H9 (cell line): ENCODE measurements at regions not wholly inside any gene's neighbourhood (a gene's known extent, or its start where the extent isn't known, plus 50 kb on each side); places are given as distances from the start of the nearest gene placed in this dataset.

Experiments used
- DNase-seq: peaks from one replicate; pipeline ENCODE4 v3.0.0-alpha.2; 2017
- H2AFZ ChIP-seq: one replicate; pipeline ENCODE4 v1.6.1; 2013; ENCODE audit warnings: mild to moderate bottlenecking, low read length, control low read depth, moderate library complexity
- H2AK5ac ChIP-seq: 2 replicates; pipeline ENCODE4 v1.6.1; 2013; ENCODE audit warnings: low read length, control low read depth, mixed read lengths; ENCODE audit not compliant: insufficient read length
- H2BK120ac ChIP-seq: one replicate; pipeline ENCODE4 v1.6.1; 2013; ENCODE audit warnings: low read depth, mild to moderate bottlenecking, low read length, control low read depth, inconsistent platforms; ENCODE audit not compliant: poor library complexity, severe bottlenecking
- H2BK12ac ChIP-seq: 2 replicates; pipeline ENCODE4 v1.6.1; 2013; ENCODE audit warnings: low read length, control low read depth, mixed read lengths, low read depth; ENCODE audit not compliant: insufficient read length
- H2BK15ac ChIP-seq: 2 replicates; pipeline ENCODE4 v1.6.1; 2013; ENCODE audit warnings: low read depth, low read length, control low read depth
- H2BK20ac ChIP-seq: one replicate; pipeline ENCODE4 v1.6.1; 2013; ENCODE audit warnings: low read depth, mild to moderate bottlenecking, low read length, control low read depth, inconsistent platforms; ENCODE audit not compliant: poor library complexity, severe bottlenecking
- H2BK5ac ChIP-seq: 2 replicates; pipeline ENCODE4 v1.6.1; 2013; ENCODE audit warnings: low read length, control low read depth, mixed read lengths; ENCODE audit not compliant: insufficient read length
- H3K14ac ChIP-seq: 2 replicates; pipeline ENCODE4 v1.6.1; 2013; ENCODE audit warnings: low read length, control low read depth; ENCODE audit not compliant: insufficient read depth
- H3K18ac ChIP-seq: 2 replicates; pipeline ENCODE4 v1.6.1; 2013; ENCODE audit warnings: low read depth, mild to moderate bottlenecking, mixed read lengths, low read length, control low read depth; ENCODE audit not compliant: insufficient read length
- H3K23ac ChIP-seq: 2 replicates; pipeline ENCODE4 v1.6.1; 2013; ENCODE audit warnings: low read length, control low read depth, mixed read lengths, low read depth; ENCODE audit not compliant: insufficient read length
- H3K23me2 ChIP-seq: 2 replicates; pipeline ENCODE4 v1.6.1; 2013; ENCODE audit warnings: low read depth, mild to moderate bottlenecking, mixed read lengths, low read length, control low read depth; ENCODE audit not compliant: insufficient read length, poor library complexity, severe bottlenecking
- H3K27ac ChIP-seq: 2 replicates; pipeline ENCODE4 v1.5.1; 2013; ENCODE audit warnings: low read length, control low read depth, mixed read lengths, low read depth; ENCODE audit not compliant: insufficient read length
- H3K27me3 ChIP-seq: 2 replicates; pipeline ENCODE4 v1.6.1; 2013; ENCODE audit warnings: low read length, control low read depth, inconsistent platforms; ENCODE audit not compliant: insufficient read depth
- H3K4ac ChIP-seq: 2 replicates; pipeline ENCODE4 v1.6.1; 2013; ENCODE audit warnings: low read depth, mild to moderate bottlenecking, control low read depth, inconsistent platforms, low read length, moderate library complexity
- H3K4me1 ChIP-seq: 2 replicates; pipeline ENCODE4 v1.6.1; 2013; ENCODE audit warnings: low read length, control low read depth, inconsistent platforms; ENCODE audit not compliant: insufficient read depth
- H3K4me2 ChIP-seq: 2 replicates; pipeline ENCODE4 v1.6.1; 2013; ENCODE audit warnings: low read length, control low read depth, mixed read lengths; ENCODE audit not compliant: insufficient read length, insufficient read depth
- H3K56ac ChIP-seq: 2 replicates; pipeline ENCODE4 v1.6.1; 2013; ENCODE audit warnings: low read depth, mild to moderate bottlenecking, mixed read lengths, low read length, control low read depth; ENCODE audit not compliant: insufficient read length
- H3K79me1 ChIP-seq: 2 replicates; pipeline ENCODE4 v1.6.1; 2013; ENCODE audit warnings: low read depth, mild to moderate bottlenecking, moderate library complexity, low read length, control low read depth, inconsistent platforms; ENCODE audit not compliant: insufficient read depth, poor library complexity, severe bottlenecking
- H3K79me2 ChIP-seq: 2 replicates; pipeline ENCODE4 v1.6.1; 2013; ENCODE audit warnings: low read length, control low read depth, inconsistent platforms; ENCODE audit not compliant: insufficient read depth
- H3K9ac ChIP-seq: 2 replicates; pipeline ENCODE4 v1.6.1; 2013; ENCODE audit warnings: low read length, control low read depth, mixed read lengths; ENCODE audit not compliant: insufficient read length; ENCODE audit errors: extremely low read depth
- H3K9me3 ChIP-seq: one replicate; pipeline ENCODE4 v1.6.1; 2013; ENCODE audit warnings: low read depth, low read length, inconsistent platforms; ENCODE audit not compliant: control insufficient read depth
- H3T11ph ChIP-seq: one replicate; pipeline ENCODE4 v1.6.1; 2013; ENCODE audit warnings: mild to moderate bottlenecking, low read length, control low read depth, inconsistent platforms
- H4K20me1 ChIP-seq: one replicate; pipeline ENCODE4 v1.6.1; 2013; ENCODE audit not compliant: control insufficient read depth, insufficient read length, insufficient read depth
- H4K5ac ChIP-seq: 2 replicates; pipeline ENCODE4 v1.6.1; 2013; ENCODE audit warnings: low read depth, mild to moderate bottlenecking, mixed read lengths, low read length, control low read depth; ENCODE audit not compliant: insufficient read length
- H4K8ac ChIP-seq: replicated peaks from 2 replicates; pipeline ENCODE4 v1.6.1; 2013; ENCODE audit warnings: low read length, control low read depth, mixed read lengths, low read depth; ENCODE audit not compliant: insufficient read length
- H4K91ac ChIP-seq: 2 replicates; pipeline ENCODE4 v1.6.1; 2013; ENCODE audit warnings: low read depth, mild to moderate bottlenecking, moderate library complexity, mixed read lengths, low read length, control low read depth; ENCODE audit not compliant: insufficient read length
- H3K27ac Mint-ChIP-seq, 3 experiments: 2 replicates in 2 of 3; 3 replicates in 1 of 3; pipeline ENCODE4 v1.8.0; 2020 to 2021; ENCODE audit warnings: mixed read lengths in 3 of 3, mild to moderate bottlenecking in 1 of 3, moderate library complexity in 1 of 3
- H3K27me3 Mint-ChIP-seq: 2 replicates; pipeline ENCODE4 v1.8.0; 2021; ENCODE audit warnings: low read depth, mild to moderate bottlenecking, moderate library complexity, mixed read lengths
- H3K36me3 Mint-ChIP-seq, 3 experiments: 2 replicates in 2 of 3; 3 replicates in 1 of 3; pipeline ENCODE4 v1.8.0; 2020 to 2021; ENCODE audit warnings: low read depth in 3 of 3, mixed read lengths in 3 of 3; ENCODE audit not compliant: insufficient read depth in 1 of 3
- H3K4me1 Mint-ChIP-seq, 2 experiments: 2 replicates each; pipeline ENCODE4 v1.8.0; 2020; ENCODE audit warnings: mixed read lengths in 2 of 2
- H3K4me3 Mint-ChIP-seq, 2 experiments: 2 replicates in 1 of 2; 3 replicates in 1 of 2; pipeline ENCODE4 v1.8.0; 2020 to 2021; ENCODE audit warnings: mild to moderate bottlenecking in 2 of 2, mixed read lengths in 2 of 2, moderate library complexity in 1 of 2
- H3K9me3 Mint-ChIP-seq, 2 experiments: 2 replicates in 1 of 2; 3 replicates in 1 of 2; pipeline ENCODE4 v1.8.0; 2020; ENCODE audit warnings: mild to moderate bottlenecking in 2 of 2, mixed read lengths in 2 of 2, moderate library complexity in 1 of 2
- WGBS: extraction: QIAGEN DNeasy Blood & Tissue Kit; methylation state at CpG from one replicate; pipeline ENCODE4 v1.1.7; 2013; ENCODE audit warnings: missing lambda C conversion rate, low lambda C conversion rate, mixed read lengths; ENCODE audit not compliant: insufficient read length; ENCODE audit errors: extremely low coverage; 5-methylcytosine and 5-hydroxymethylcytosine counted together
- TF ChIP-seq, protein P1 (sequence below): fragments of 200-600 bp; sonication (generic); conservative IDR thresholded peaks from 3 replicates; pipeline ENCODE4 v1.8.0; 2021; ENCODE audit warnings: antibody characterized with exemption, mild to moderate bottlenecking

DNA sequence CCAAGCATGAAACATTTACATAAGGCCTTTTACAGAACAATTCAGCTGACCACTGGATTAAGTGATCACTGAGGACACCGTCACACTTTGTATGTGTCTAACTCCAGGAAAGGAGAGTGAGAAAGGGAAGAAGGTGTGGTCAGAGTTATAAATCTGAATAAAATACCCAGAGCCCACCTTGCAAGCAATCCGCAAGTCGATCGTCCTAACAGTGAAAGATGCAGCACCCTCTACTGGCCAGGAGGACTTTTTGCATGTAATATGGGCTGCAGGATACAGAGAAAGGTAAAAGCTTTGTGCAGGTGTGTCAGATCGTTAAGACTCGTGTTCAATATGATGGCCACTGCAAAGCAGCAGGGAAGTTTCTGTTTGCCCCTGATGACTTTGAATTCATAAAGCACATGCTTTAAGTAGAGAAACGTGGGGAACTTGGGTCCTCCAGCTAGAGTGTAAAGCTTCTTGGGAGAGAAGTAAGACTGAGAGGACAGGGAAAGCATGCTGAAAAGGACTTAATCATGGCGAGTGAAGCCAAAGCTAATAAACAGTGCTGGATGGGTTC, 68.5 kb upstream of the BMPER start:
- H3K23me2 ChIP-seq, result no peaks in the 10 kb centered on the region
- no peak overlapping the region for H3K4me3 Mint-ChIP-seq
- H3K9ac ChIP-seq, result no peak overlapping the region
- H2BK120ac ChIP-seq, result no peak overlapping the region
- no peak overlapping the region for H3K4ac ChIP-seq
- no peak overlapping the region for H4K5ac ChIP-seq
- no peaks in the 10 kb centered on the region; a peak in 1 of 4 replicates for H3K4me1 Mint-ChIP-seq
- no peaks in the 10 kb centered on the region for H3K4me1 ChIP-seq
- H3K27ac ChIP-seq, result no peak overlapping the region
- H3K23ac ChIP-seq, result no peak overlapping the region
- H3K4me2 ChIP-seq, result no peak overlapping the region
- no peaks in the 10 kb centered on the region; the same call in 1 of the 2 replicates for H3K27me3 Mint-ChIP-seq
- H2BK12ac ChIP-seq, result no peak overlapping the region
- H3T11ph ChIP-seq, result no peak overlapping the region
- no peak overlapping the region for H2AK5ac ChIP-seq
- no peaks in the 10 kb centered on the region for H4K20me1 ChIP-seq
- H3K9me3 Mint-ChIP-seq, result peaks cover 4 to 5% of the 10 kb centered on the region in 2 experiments; a peak in 3 of 5 replicates
- peaks cover 0 to 6% (median 0%) of the 10 kb centered on the region in 3 experiments; a peak in 1 of 7 replicates for H3K36me3 Mint-ChIP-seq
- no peaks in the 10 kb centered on the region for H3K27me3 ChIP-seq
- no peak overlapping the region for H4K8ac ChIP-seq
- TF ChIP-seq, protein P1, sequence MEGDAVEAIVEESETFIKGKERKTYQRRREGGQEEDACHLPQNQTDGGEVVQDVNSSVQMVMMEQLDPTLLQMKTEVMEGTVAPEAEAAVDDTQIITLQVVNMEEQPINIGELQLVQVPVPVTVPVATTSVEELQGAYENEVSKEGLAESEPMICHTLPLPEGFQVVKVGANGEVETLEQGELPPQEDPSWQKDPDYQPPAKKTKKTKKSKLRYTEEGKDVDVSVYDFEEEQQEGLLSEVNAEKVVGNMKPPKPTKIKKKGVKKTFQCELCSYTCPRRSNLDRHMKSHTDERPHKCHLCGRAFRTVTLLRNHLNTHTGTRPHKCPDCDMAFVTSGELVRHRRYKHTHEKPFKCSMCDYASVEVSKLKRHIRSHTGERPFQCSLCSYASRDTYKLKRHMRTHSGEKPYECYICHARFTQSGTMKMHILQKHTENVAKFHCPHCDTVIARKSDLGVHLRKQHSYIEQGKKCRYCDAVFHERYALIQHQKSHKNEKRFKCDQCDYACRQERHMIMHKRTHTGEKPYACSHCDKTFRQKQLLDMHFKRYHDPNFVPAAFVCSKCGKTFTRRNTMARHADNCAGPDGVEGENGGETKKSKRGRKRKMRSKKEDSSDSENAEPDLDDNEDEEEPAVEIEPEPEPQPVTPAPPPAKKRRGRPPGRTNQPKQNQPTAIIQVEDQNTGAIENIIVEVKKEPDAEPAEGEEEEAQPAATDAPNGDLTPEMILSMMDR, result peak; percentile 69
- no peaks in the 10 kb centered on the region for H3K79me2 ChIP-seq
- no CpG with 5 or more reads among the region's 8 CpGs for WGBS
- H2AFZ ChIP-seq, result no peak overlapping the region
- H3K27ac Mint-ChIP-seq, result no peak overlapping the region; a peak in 1 of 7 replicates
- DNase-seq, result peak; percentile 48
- no peak overlapping the region for H2BK20ac ChIP-seq
- H3K14ac ChIP-seq, result no peak overlapping the region
- H3K79me1 ChIP-seq, result no peaks in the 10 kb centered on the region
- H3K9me3 ChIP-seq, result no peaks in the 10 kb centered on the region
- no peak overlapping the region for H3K56ac ChIP-seq
- no peak overlapping the region for H4K91ac ChIP-seq
- H2BK5ac ChIP-seq, result no peak overlapping the region
- no peak overlapping the region for H3K18ac ChIP-seq
- H2BK15ac ChIP-seq, result no peak overlapping the region
